Ishikawa (cell line): ENCODE measurements at regions not wholly inside any gene's neighbourhood (a gene's known extent, or its start where the extent isn't known, plus 50 kb on each side); places are given as distances from the start of the nearest gene placed in this dataset.

ENCODE experiments used
- CEBPB ChIP-seq: IDR thresholded peaks from 2 replicates; pipeline ENCODE4 v1.6.1; 2012
- CREB1 ChIP-seq: IDR thresholded peaks from 2 replicates; pipeline ENCODE4 v1.6.1; 2012; ENCODE audit warnings: low read depth
- EGR1 ChIP-seq: IDR thresholded peaks from 2 replicates; pipeline ENCODE4 v1.6.1; 2012
- EP300 ChIP-seq: IDR thresholded peaks from 2 replicates; pipeline ENCODE4 v1.6.1; 2012; ENCODE audit warnings: borderline replicate concordance
- FOXM1 ChIP-seq: IDR thresholded peaks from 2 replicates; pipeline ENCODE4 v1.6.1; 2012; ENCODE audit warnings: low read depth, borderline replicate concordance
- MAX ChIP-seq: IDR thresholded peaks from 2 replicates; pipeline ENCODE4 v1.6.1; 2012
- NFIC ChIP-seq: IDR thresholded peaks from 2 replicates; pipeline ENCODE4 v1.6.1; 2012
- RAD21 ChIP-seq: IDR thresholded peaks from 2 replicates; pipeline ENCODE4 v1.6.1; 2012; ENCODE audit warnings: low read depth
- REST ChIP-seq: IDR thresholded peaks from 2 replicates; pipeline ENCODE4 v1.6.1; 2012; ENCODE audit warnings: low read depth, mild to moderate bottlenecking
- TAF1 ChIP-seq: IDR thresholded peaks from 2 replicates; pipeline ENCODE4 v1.6.1; 2012; ENCODE audit warnings: low read depth, mild to moderate bottlenecking
- TCF12 ChIP-seq: IDR thresholded peaks from 2 replicates; pipeline ENCODE4 v1.6.1; 2012; ENCODE audit warnings: low read depth
- TEAD4 ChIP-seq: IDR thresholded peaks from 2 replicates; pipeline ENCODE4 v1.6.1; 2012
- USF1 ChIP-seq: IDR thresholded peaks from 2 replicates; pipeline ENCODE4 v1.6.1; 2012
- YY1 ChIP-seq: IDR thresholded peaks from 2 replicates; pipeline ENCODE4 v1.6.1; 2012; ENCODE audit warnings: low read depth
- ZBTB7A ChIP-seq: IDR thresholded peaks from 2 replicates; pipeline ENCODE4 v1.6.1; 2012; ENCODE audit warnings: low read depth

- TF ChIP-seq YY1, result no peak
- TF ChIP-seq MAX, result 0 out of 2 replicates have a peak, but pooled peaks have one; percentile 13
- TF ChIP-seq TCF12, result no peak
- TF ChIP-seq USF1, result peak; percentile 7; the same call in 1 of the 2 replicates
- TF ChIP-seq CREB1, result no peak
- TF ChIP-seq TAF1, result no peak
- TF ChIP-seq EGR1, result no peak
- no peak for TF ChIP-seq FOXM1
- TF ChIP-seq NFIC, result peak; percentile 70
- TF ChIP-seq RAD21, result no peak
- TF ChIP-seq CEBPB, result no peak
- TF ChIP-seq EP300, result no peak
These were observed 52.3 kb upstream of the TMEM229A start for GRCh38 chr7:124085179-124085578.

- TF ChIP-seq CEBPB, result no peak
- no peak for TF ChIP-seq REST
- TF ChIP-seq TEAD4, result no peak
- TF ChIP-seq MAX, result no peak
- TF ChIP-seq USF1, result no peak
- no peak for TF ChIP-seq TCF12
- TF ChIP-seq ZBTB7A, result no peak
- TF ChIP-seq RAD21, result no peak
- no peak for TF ChIP-seq NFIC
- TF ChIP-seq CREB1, result no peak
- no peak for TF ChIP-seq YY1
- no peak for TF ChIP-seq TAF1
- TF ChIP-seq EGR1, result no peak
- no peak for TF ChIP-seq EP300
- no peak for TF ChIP-seq FOXM1
These were observed 51.2 kb upstream of the TMEM229A start for GRCh38 chr7:124084024-124084423.
